Lung (tissue), 11 donors: ENCODE measurements at regions not wholly inside any gene's neighbourhood (a gene's known extent, or its start where the extent isn't known, plus 50 kb on each side); places are given as distances from the start of the nearest gene placed in this dataset.

Experiments
- ATAC-seq: fragments of 200-7000 bp; cut with Tn5 transposase; one replicate; pipeline ENCODE4 v1.9.1; 2020; ENCODE audit warnings: moderate number of reproducible peaks; ENCODE audit not compliant: insufficient read depth, low FRiP score
- DNase-seq, 3 donors: peaks; one replicate each; pipeline ENCODE4 v3.0.0-alpha.2; 2013 to 2017
- H3K27ac ChIP-seq, 2 donors: one replicate each; pipeline ENCODE4 v1.5.1; 2013; ENCODE audit warnings: mild to moderate bottlenecking in 2 of 2, moderate library complexity in 2 of 2, control low read depth in 1 of 2, inconsistent platforms in 1 of 2, low read depth in 1 of 2, low read length in 1 of 2
- H3K27me3 ChIP-seq, 3 donors: one replicate each; pipeline ENCODE4 v1.5.1; 2013; ENCODE audit warnings: low read length in 2 of 3; ENCODE audit not compliant: control insufficient read depth in 3 of 3, insufficient read depth in 3 of 3
- H3K36me3 ChIP-seq, 4 donors: one replicate each; pipeline ENCODE4 v1.5.1; 2013; ENCODE audit warnings: low read length in 4 of 4, mild to moderate bottlenecking in 1 of 4, moderate library complexity in 1 of 4; ENCODE audit not compliant: control insufficient read depth in 4 of 4, insufficient read depth in 4 of 4
- H3K4me1 ChIP-seq, 5 donors: one replicate each; pipeline ENCODE4 v1.5.1; 2013; ENCODE audit warnings: low read length in 5 of 5, mild to moderate bottlenecking in 2 of 5, moderate library complexity in 1 of 5; ENCODE audit not compliant: control insufficient read depth in 5 of 5, insufficient read depth in 5 of 5
- H3K4me3 ChIP-seq: one replicate; pipeline ENCODE4 v1.5.1; 2013; ENCODE audit warnings: mild to moderate bottlenecking, control low read depth, moderate library complexity
- H3K9ac ChIP-seq, 2 donors: one replicate each; pipeline ENCODE4 v1.5.1; 2013; ENCODE audit warnings: low read length in 2 of 2, control low read depth in 1 of 2; ENCODE audit not compliant: insufficient read depth in 1 of 2
- H3K9me3 ChIP-seq, 4 donors: one replicate each; pipeline ENCODE4 v1.5.1; 2013; ENCODE audit warnings: low read length in 3 of 4, mild to moderate bottlenecking in 1 of 4, moderate library complexity in 1 of 4; ENCODE audit not compliant: control insufficient read depth in 4 of 4, insufficient read depth in 3 of 4
- WGBS, 2 donors: extraction: QIAGEN DNeasy Blood & Tissue Kit; methylation state at CpG; one replicate each; pipeline ENCODE4 v1.1.7; 2013; 5-methylcytosine and 5-hydroxymethylcytosine counted together
- TF ChIP-seq, protein P1 (sequence below): IDR thresholded peaks from 2 replicates; pipeline ENCODE4 v1.5.1; 2012; ENCODE audit warnings: mild to moderate bottlenecking; ENCODE audit errors: control extremely low read depth, extremely low read depth
- donor health status: control.
- donor health status: control.
- donor health status: Bipolar disorder and iron deficiency.
- donor health status: healthy.
- donor health status: DM: yes; HTN: yes; CAD: no.

DNA sequence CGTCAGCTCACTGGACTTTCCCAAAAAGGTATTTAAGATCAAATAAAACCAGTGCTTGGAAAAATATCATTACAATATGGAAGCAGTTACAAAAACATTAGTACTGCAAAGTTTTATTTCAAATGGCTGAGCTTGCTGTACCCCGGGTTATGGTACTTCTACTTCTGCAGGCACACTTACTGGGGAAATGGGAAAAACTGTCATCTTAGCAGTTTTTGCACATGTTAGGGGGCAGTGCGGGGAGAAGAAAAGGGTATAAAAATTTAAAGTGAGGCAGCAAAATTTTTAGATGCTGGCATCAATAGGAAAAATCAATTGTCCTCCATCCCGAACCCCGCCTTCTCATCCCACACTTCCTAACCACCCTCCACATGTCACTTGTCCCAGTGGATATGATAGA lies 133.4 kb downstream of the ATG4C start:
- no peak for ATAC-seq
- no peak overlapping the region for H3K27ac ChIP-seq
- 93 to 95% methylated on average over 5 of the region's 5 CpGs for WGBS, 2 donors

DNA sequence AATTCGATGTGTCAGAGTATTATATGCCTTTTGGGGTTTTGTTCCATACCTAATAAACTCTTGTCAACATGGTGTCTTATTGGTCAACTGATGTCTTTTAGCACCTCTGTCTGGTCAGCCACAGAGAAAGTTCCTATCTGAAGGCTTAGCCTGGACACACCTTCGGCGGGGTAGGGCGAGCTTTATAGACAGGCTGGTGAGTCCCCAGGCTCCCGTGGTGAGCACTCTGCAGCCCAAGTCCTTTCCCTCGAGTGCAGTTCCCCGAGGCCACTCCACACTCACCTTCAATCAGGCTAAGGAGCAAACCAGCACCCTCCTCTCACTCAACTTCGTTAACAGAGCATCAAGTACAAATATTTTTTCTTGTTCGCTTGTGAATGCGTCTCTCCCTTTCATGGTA lies 133.9 kb downstream of the ATG4C start:
- DNase-seq (no peak), ATAC-seq (no peak)
- Histone ChIP-seq H3K4me3 (no peak overlapping the region), H3K9me3 (no peaks in the 10 kb centered on the region), H3K27me3 (peaks cover 0 to 4% (median 0%) of the 10 kb centered on the region in 3 donors), H3K36me3 (no peaks in the 10 kb centered on the region), H3K9ac (no peak overlapping the region), H3K27ac (no peak overlapping the region), H3K4me1 (no peaks in the 10 kb centered on the region)
- WGBS, 2 donors = 60 to 64% methylated on average over 10 of the region's 10 CpGs
- TF ChIP-seq, protein P1, sequence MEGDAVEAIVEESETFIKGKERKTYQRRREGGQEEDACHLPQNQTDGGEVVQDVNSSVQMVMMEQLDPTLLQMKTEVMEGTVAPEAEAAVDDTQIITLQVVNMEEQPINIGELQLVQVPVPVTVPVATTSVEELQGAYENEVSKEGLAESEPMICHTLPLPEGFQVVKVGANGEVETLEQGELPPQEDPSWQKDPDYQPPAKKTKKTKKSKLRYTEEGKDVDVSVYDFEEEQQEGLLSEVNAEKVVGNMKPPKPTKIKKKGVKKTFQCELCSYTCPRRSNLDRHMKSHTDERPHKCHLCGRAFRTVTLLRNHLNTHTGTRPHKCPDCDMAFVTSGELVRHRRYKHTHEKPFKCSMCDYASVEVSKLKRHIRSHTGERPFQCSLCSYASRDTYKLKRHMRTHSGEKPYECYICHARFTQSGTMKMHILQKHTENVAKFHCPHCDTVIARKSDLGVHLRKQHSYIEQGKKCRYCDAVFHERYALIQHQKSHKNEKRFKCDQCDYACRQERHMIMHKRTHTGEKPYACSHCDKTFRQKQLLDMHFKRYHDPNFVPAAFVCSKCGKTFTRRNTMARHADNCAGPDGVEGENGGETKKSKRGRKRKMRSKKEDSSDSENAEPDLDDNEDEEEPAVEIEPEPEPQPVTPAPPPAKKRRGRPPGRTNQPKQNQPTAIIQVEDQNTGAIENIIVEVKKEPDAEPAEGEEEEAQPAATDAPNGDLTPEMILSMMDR = no peak

More for the DNA sequence above, 133.4 kb downstream of the ATG4C start:
- TF ChIP-seq, protein P1 = no peak
- no peak for DNase-seq
- Histone ChIP-seq H3K9ac (no peak overlapping the region), H3K27me3 (peaks cover 0 to 4% (median 0%) of the 10 kb centered on the region in 3 donors), H3K4me3 (no peak overlapping the region), H3K4me1 (no peaks in the 10 kb centered on the region), H3K36me3 (no peaks in the 10 kb centered on the region), H3K9me3 (no peaks in the 10 kb centered on the region)

DNA sequence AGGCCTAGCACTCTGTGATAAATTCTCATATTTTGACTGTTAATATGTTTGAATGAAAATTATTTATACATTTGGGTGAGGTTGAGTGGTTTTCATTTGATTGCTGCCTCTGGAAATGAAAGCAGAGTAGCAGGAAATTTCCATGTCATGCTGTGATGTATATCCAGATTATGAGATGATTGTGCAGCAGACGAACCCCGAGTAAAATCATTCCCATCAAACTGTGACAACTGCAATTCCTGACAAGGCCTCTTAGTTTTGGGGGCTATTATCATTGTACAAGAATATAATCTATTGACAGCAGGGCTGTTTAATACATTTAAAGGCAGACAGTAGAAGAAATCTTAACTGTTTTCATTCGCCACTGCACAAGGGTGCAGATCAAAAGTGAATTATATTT lies 134.8 kb downstream of the ATG4C start:
- no peaks in the 10 kb centered on the region for H3K36me3 ChIP-seq
- WGBS, 2 donors = 67% methylated on average over 3 of the region's 3 CpGs
- DNase-seq (no peak), ATAC-seq (no peak)
- H3K27ac ChIP-seq = no peak overlapping the region
- H3K4me1 ChIP-seq = no peaks in the 10 kb centered on the region
- H3K9me3 ChIP-seq = no peaks in the 10 kb centered on the region
- peaks cover 0 to 4% (median 0%) of the 10 kb centered on the region in 3 donors for H3K27me3 ChIP-seq
- no peak overlapping the region for H3K9ac ChIP-seq
- no peak overlapping the region for H3K4me3 ChIP-seq
- TF ChIP-seq, protein P1 = no peak

DNA sequence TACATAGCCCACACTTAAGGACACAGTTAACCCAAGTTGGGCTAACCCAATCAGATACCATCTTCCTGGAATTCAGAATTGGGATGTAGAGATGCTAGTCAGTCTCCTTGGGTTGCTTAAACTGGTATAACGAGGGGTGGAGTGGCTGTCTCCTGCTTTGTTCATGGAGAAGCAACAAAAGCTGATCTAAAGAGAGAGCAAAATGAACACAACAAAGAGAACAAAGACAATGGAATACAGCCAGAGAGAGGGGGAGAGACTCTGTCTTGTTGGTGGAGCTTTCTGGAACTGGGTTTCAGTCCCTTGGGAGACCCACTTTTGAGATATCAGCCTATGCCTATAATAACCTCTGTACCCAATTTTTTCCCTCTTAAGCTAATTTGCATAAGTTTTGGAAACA lies 138.1 kb downstream of the ATG4C start:
- Histone ChIP-seq H3K27ac (no peak overlapping the region), H3K4me3 (no peak overlapping the region), H3K27me3 (no peaks in the 10 kb centered on the region), H3K36me3 (no peaks in the 10 kb centered on the region), H3K4me1 (no peaks in the 10 kb centered on the region), H3K9me3 (no peaks in the 10 kb centered on the region), H3K9ac (no peak overlapping the region)
- 82 to 84% methylated on average over 1 of the region's 1 CpG for WGBS, 2 donors
- ATAC-seq (no peak), DNase-seq (no peak)
- TF ChIP-seq, protein P1 = no peak
